Loucy (cell line): ENCODE measurements at regions not wholly inside any gene's neighbourhood (a gene's known extent, or its start where the extent isn't known, plus 50 kb on each side); places are given as distances from the start of the nearest gene placed in this dataset.
"Not testable (repeated sequence)": the region's sequence is repeated elsewhere in the genome, so short reads cannot be mapped to it uniquely, and the experiment has no call there.

Source experiments
- EZH2phosphoT487 ChIP-seq: fragments of 200-600 bp; IDR thresholded peaks from 2 replicates; pipeline ENCODE4 v1.6.1; 2018; ENCODE audit warnings: antibody characterized with exemption, mild to moderate bottlenecking, moderate library complexity, borderline replicate concordance
- TF ChIP-seq, protein P1 (sequence below): fragments of 200-600 bp; sonication (generic); conservative IDR thresholded peaks from 2 replicates; pipeline ENCODE4 v1.5.1; 2014; ENCODE audit warnings: mild to moderate bottlenecking, antibody characterized with exemption, low read length

- TF ChIP-seq, protein P1, sequence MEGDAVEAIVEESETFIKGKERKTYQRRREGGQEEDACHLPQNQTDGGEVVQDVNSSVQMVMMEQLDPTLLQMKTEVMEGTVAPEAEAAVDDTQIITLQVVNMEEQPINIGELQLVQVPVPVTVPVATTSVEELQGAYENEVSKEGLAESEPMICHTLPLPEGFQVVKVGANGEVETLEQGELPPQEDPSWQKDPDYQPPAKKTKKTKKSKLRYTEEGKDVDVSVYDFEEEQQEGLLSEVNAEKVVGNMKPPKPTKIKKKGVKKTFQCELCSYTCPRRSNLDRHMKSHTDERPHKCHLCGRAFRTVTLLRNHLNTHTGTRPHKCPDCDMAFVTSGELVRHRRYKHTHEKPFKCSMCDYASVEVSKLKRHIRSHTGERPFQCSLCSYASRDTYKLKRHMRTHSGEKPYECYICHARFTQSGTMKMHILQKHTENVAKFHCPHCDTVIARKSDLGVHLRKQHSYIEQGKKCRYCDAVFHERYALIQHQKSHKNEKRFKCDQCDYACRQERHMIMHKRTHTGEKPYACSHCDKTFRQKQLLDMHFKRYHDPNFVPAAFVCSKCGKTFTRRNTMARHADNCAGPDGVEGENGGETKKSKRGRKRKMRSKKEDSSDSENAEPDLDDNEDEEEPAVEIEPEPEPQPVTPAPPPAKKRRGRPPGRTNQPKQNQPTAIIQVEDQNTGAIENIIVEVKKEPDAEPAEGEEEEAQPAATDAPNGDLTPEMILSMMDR, result not testable (repeated sequence)
- TF ChIP-seq EZH2phosphoT487, result not testable (repeated sequence)
Measured at GRCh38 chr7:6933954-6934632, 108.0 kb upstream of the CCZ1B start.
